RWPE2 (cell line): ENCODE measurements at regions not wholly inside any gene's neighbourhood (a gene's known extent, or its start where the extent isn't known, plus 50 kb on each side); places are given as distances from the start of the nearest gene placed in this dataset.

Experiments
- ATAC-seq: fragments of 200-7000 bp; cut with Tn5 transposase; 3 replicates; pipeline ENCODE4 v1.9.1; 2021; ENCODE audit warnings: low read depth
- DNase-seq: peaks from one replicate; pipeline ENCODE4 v3.0.0-alpha.2; 2020; ENCODE audit warnings: low spot score
- H3K27ac ChIP-seq: fragments of 450-650 bp; 2 replicates; pipeline ENCODE4 v1.5.1; 2017; ENCODE audit warnings: mild to moderate bottlenecking; ENCODE audit not compliant: poor library complexity, severe bottlenecking
- H3K27me3 ChIP-seq: fragments of 250-450 bp; sonication (Bioruptor Pico); 2 replicates; pipeline ENCODE4 v1.5.1; 2021; ENCODE audit warnings: mild to moderate bottlenecking, moderate library complexity; ENCODE audit not compliant: insufficient read depth, poor library complexity, severe bottlenecking
- H3K36me3 ChIP-seq: fragments of 250-450 bp; sonication (Bioruptor Pico); 2 replicates; pipeline ENCODE4 v1.5.1; 2020; ENCODE audit warnings: low read depth, mild to moderate bottlenecking, moderate library complexity
- H3K4me1 ChIP-seq: fragments of 250-450 bp; sonication (Bioruptor Pico); 2 replicates; pipeline ENCODE4 v1.5.1; 2021; ENCODE audit warnings: mild to moderate bottlenecking, moderate library complexity; ENCODE audit not compliant: insufficient read depth, poor library complexity, severe bottlenecking
- H3K4me3 ChIP-seq: fragments of 250-450 bp; sonication (Bioruptor Pico); 2 replicates; pipeline ENCODE4 v1.5.1; 2021; ENCODE audit warnings: mild to moderate bottlenecking, moderate library complexity; ENCODE audit not compliant: severe bottlenecking
- H3K9me3 ChIP-seq: fragments of 250-450 bp; sonication (Bioruptor Pico); 2 replicates; pipeline ENCODE4 v1.5.1; 2021; ENCODE audit warnings: mild to moderate bottlenecking, moderate library complexity; ENCODE audit not compliant: severe bottlenecking
- CTCF ChIP-seq: fragments of 450-650 bp; IDR thresholded peaks from one replicate; pipeline ENCODE4 v1.5.1; 2017; ENCODE audit warnings: mild to moderate bottlenecking, moderate library complexity; ENCODE audit not compliant: poor library complexity, severe bottlenecking

DNA sequence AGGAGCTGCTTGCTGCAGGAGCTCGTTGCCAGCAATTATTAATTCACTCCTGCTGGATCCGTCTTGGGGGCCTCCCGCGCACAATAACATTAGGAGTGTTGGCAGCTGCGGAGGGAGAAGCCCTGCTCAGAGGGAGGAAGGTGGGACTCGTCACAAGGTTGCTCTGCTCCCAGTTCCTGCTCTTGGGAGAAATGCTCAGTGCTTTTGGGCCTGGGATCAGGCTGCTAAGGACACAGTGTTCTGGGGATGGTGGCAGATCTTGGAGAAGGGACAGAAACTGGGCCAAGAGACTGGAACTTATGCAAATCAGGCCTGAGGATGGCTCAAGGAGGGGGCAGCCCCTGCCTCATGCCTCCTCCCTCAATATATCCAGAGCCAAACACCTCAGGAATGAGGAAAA is 78.9 kb upstream of the OLFM4 start:
- Histone ChIP-seq H3K4me1 (no peaks in the 10 kb centered on the region), H3K4me3 (no peak overlapping the region), H3K9me3 (no peaks in the 10 kb centered on the region)

DNA sequence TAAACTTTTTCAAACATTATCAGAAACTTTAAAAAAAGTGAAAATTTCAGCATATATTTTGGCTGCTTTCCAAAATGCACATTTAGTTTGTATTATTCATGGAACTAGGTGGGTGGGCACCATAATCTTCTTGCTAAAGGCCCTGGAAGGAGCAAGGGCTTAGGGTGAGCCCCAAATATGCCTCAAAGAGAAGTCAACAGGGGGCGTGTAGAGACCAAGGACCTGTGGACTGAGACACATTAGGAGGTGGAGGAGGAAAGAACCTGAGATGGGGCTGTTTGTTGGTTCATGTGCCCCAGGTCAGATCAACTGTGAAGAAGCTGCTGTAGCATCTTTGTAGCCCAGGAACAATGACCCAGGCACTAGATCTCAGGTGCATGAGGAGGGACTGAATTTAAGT is 79.6 kb upstream of the OLFM4 start:
- TF ChIP-seq CTCF = no peak
- no peak for ATAC-seq

More for the DNA sequence above, 78.9 kb upstream of the OLFM4 start:
- DNase-seq = no peak
- ATAC-seq = no peak
- Histone ChIP-seq H3K27ac (no peak overlapping the region), H3K36me3 (no peaks in the 10 kb centered on the region), H3K27me3 (no peaks in the 10 kb centered on the region)
- TF ChIP-seq CTCF = no peak

GRCh38 chr13:52947921-52948373 is 80.7 kb upstream of the OLFM4 start:
- H3K27ac ChIP-seq = no peak overlapping the region
- H3K4me1 ChIP-seq = no peaks in the 10 kb centered on the region
- no peaks in the 10 kb centered on the region for H3K36me3 ChIP-seq
- no peak overlapping the region for H3K4me3 ChIP-seq
- ATAC-seq (no peak), DNase-seq (no peak)
- no peaks in the 10 kb centered on the region for H3K9me3 ChIP-seq
- no peaks in the 10 kb centered on the region for H3K27me3 ChIP-seq
- no peak for TF ChIP-seq CTCF

More for the DNA sequence above, 79.6 kb upstream of the OLFM4 start:
- no peaks in the 10 kb centered on the region for H3K27me3 ChIP-seq
- no peaks in the 10 kb centered on the region for H3K36me3 ChIP-seq
- DNase-seq = no peak
- H3K27ac ChIP-seq = no peak overlapping the region
- H3K4me1 ChIP-seq = no peaks in the 10 kb centered on the region
- H3K9me3 ChIP-seq = no peaks in the 10 kb centered on the region
- no peak overlapping the region for H3K4me3 ChIP-seq

- ATAC-seq (no peak), DNase-seq (no peak)
- Histone ChIP-seq H3K27me3 (no peaks in the 10 kb centered on the region), H3K4me1 (no peaks in the 10 kb centered on the region), H3K36me3 (no peaks in the 10 kb centered on the region), H3K4me3 (no peak overlapping the region), H3K27ac (no peak overlapping the region), H3K9me3 (no peaks in the 10 kb centered on the region)
- TF ChIP-seq CTCF = no peak
Observed at GRCh38 chr13:52945348-52945747, 83.3 kb upstream of the OLFM4 start.

DNA sequence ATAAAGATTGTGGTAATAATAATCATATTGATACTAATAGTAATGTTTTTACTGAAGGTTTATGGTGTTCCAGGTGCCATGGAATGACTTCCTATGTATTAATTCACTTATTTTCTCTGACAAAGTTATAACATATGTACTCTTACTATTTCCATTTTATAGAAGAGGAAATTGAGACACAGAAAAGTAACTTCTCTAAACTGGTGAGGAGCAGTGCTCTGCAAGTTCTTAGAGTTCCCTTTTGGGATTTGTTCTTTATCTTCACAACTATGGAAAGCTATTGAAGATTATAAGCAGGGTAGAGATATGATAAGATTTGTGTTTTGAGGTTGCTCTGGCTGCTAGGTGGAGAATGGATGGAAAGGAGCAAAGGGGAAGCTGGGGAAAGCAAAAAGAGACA is 83.9 kb upstream of the OLFM4 start:
- no peaks in the 10 kb centered on the region for H3K9me3 ChIP-seq
- no peak overlapping the region for H3K27ac ChIP-seq
- DNase-seq (no peak), ATAC-seq (no peak)
- TF ChIP-seq CTCF = no peak
- H3K4me3 ChIP-seq = no peak overlapping the region
- no peaks in the 10 kb centered on the region for H3K36me3 ChIP-seq
- no peaks in the 10 kb centered on the region for H3K27me3 ChIP-seq
- no peaks in the 10 kb centered on the region for H3K4me1 ChIP-seq
